ENCODE measurements at regions not wholly inside any gene's neighbourhood (a gene's known extent, or its start where the extent isn't known, plus 50 kb on each side); places are given as distances from the start of the nearest gene placed in this dataset.
A peak's percentile ranks its signal among the peaks of the same experiment; 100 is the strongest.
"Not testable (repeated sequence)": the region's sequence is repeated elsewhere in the genome, so short reads cannot be mapped to it uniquely, and the experiment has no call there.

- no peak for DNase-seq (ENCODE audit: low spot score)
These were observed 207.3 kb upstream of the MAGEB2 start for GRCh38 chrX:30008031-30008430.

DNA sequence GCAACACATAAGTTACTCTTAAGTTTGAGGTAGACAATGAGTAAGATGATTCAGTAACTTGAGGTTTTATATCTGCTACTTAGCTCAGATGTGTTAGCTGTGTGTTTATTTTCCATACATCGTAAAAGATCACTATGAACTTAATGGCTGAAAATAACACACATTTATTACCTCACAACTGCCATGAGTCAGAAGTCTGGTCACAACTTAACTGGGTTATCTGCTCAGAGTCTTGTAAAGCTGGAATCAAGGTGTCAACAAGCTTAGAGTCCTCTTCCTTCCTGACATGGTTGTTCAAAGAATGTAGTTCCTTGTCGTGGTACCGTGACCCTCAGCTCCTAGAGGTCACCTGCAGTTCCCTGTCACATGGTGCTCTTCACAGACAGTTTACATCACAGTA is 204.9 kb upstream of the MAGEB2 start:
- no peak for DNase-seq (ENCODE audit: low spot score)

DNA sequence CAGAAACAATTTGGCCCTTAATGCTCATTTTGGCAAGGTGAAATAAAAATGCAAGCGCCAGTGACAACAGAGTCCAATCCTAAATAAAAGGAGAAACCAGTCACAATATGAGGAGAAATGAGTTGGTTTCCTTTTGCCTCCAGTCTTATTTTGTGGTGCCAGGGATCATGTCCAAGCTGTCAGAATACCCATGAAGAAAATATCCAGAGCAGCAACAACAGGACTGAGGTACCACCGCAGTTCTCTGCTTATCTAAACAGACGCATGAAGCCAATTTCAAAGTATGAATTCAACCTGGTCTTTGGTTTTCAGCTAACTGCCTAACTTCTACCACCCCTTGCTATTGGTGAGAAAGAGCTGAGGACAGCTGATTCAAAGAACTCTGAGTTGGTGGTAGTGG is 199.9 kb upstream of the MAGEB2 start:
- DNase-seq (ENCODE audit: low spot score) = no peak

DNA sequence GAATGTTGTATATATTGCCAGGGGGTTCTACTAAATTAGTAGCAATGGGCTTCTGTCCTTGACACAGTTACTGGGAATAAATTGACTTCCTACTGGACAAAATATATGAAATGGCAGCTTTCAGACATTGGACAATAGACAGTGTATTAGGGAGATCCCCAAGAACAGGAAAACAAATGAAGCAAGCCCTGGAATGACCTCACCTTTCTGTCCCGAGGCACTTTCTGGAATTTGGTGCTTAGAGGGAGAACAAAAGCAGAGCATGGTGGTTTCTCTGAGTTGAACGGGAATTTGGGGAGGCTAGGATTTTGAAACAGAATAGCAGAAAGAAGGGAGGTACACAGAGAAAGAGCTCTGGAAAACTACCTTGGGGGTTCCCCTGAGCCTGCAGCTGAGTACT is 187.7 kb upstream of the MAGEB2 start:
- DNase-seq (ENCODE audit: low spot score) = no peak

- DNase-seq (ENCODE audit: low spot score) = not testable (repeated sequence)
These were observed 179.0 kb upstream of the MAGEB2 start for GRCh38 chrX:30036406-30036805.

GRCh38 chrX:30039768-30040167 is 175.6 kb upstream of the MAGEB2 start:
- DNase-seq (ENCODE audit: low spot score) = no peak

- no peak for DNase-seq (ENCODE audit: low spot score)
These were observed 154.6 kb upstream of the MAGEB2 start for GRCh38 chrX:30060718-30061117.

GRCh38 chrX:30065226-30065625 is 150.1 kb upstream of the MAGEB2 start:
- no peak for DNase-seq (ENCODE audit: low spot score)

GRCh38 chrX:30067677-30068076 is 147.7 kb upstream of the MAGEB2 start:
- DNase-seq (ENCODE audit: low spot score) = no peak

DNA sequence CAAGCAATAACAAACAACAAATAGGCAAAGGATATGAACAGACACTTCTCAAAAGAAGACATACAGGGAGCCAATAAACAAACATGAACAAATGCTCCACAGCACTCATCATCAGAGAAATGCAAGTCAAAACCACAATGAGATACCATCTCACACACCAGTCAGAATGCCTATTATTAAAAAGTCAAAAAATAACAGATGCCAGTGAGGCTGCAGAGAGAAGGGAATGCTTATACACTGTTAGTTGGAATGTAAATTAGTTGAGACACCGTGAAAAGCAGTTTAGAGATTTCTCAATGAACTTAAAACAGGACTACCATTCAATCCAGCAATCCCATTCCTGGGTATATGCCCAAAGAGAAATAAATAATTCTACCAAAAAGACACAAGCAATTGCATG is 129.8 kb upstream of the MAGEB2 start:
- no peak for DNase-seq (ENCODE audit: low spot score)

- no peak for DNase-seq (ENCODE audit: low spot score)
These were observed 103.9 kb upstream of the MAGEB2 start for GRCh38 chrX:30111431-30111830.

DNA sequence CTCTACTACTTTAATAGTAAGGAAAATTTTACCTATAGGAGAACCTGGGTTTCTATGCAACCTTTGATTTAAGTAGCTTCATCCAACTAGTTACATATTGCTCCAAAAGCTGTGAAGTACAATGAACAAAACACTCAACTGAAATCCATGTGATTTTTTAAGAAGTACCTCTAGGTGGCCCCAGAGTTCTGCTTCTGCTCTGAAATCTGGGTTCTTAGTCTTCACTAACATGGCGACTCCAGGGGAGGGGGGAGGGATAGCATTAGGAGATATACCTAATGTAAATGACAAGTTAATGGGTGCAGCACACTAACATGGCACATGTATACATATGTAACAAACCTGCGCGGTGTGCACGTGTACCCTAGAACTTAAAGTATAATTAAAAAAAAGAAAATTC is 73.4 kb upstream of the MAGEB2 start:
- DNase-seq (ENCODE audit: low spot score) = peak; percentile 3

DNA sequence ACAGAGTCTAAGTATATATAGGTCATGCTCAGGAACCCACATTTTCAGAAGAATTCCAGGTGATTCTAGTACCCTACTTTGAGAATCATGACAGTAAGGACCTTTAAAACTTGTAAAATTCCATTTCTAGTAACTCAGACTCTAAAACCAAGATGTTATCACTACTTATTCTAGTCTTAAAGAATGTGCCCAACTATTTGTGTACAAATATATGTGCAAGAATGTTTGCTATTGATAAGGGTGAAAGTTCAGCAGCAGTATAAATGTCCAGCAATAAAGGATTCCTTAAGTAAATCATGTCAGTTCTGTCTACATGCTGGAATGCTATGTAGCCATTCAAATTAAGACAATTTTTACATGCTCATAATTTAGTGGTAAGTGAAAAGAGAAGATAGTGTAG is 71.1 kb upstream of the MAGEB2 start:
- no peak for DNase-seq (ENCODE audit: low spot score)

DNA sequence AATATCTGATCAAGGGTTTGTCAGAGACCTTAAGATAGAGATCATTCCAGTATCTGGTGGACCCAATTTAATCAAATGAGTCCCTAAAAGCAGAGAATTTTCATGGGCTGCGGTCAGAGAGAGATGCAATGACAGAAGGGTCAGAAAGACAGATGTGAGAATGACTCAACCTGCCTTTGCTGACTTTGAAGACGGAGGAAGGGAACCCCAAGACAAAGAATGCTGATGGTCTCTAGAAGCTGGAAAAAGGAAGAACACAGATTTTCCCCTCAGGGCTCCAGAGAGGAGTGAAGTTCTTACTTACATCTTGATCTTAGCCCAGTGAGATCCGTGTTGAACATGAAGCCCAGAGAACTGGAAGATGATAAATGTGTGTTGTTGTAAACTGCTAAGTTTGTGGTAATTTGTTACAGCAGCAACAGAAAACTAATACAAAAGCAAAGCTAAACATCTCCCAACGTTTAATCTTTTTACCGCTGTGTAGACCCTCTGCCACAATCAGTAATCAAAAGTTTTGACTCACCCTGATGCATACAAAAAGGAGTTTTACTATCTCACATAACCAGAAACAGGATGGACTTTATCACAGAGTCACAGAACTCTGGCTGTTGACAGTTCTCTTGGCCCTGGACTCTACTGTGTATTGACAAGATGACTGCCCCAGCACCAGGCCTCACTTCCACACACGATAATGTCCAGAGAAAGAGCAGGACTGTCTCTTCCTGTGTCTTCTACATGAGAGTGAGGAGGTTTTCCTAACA is 70.2 kb upstream of the MAGEB2 start:
- no peak for DNase-seq (ENCODE audit: low spot score)

DNA sequence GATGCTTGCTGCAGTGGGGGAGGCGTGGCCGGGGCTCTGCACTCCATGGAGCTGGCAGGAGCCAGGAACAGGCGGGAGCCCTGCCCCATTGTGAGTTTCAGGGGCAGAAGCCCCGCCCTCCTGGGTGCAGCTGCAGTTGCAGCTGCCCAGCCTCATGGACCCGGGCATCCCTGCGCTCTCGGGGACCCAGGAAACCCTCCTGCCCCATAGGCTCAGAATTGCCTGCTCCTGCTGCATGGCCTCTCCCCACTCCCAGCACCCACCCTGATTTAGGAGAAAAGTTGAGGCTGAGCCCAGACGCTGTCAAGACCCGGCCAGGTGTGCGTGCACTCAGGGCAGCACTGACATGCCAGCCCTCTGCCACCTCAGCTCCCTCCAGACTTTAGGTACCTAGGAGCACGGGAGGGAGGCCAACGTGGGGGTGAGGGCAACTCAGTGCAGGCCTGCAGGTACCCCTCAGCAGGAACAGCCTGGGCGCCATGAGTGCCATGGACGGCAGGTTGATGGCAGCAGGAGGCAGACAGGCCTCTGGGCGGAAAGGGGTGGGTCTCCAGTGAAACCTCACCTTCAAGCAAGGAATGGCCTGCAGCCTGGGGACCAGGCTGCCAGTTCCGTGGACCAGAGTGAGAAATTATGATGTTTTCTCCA is 67.2 kb upstream of the MAGEB2 start:
- DNase-seq (ENCODE audit: low spot score) = no peak

- DNase-seq (ENCODE audit: low spot score) = not testable (repeated sequence)
These were observed 66.2 kb upstream of the MAGEB2 start for GRCh38 chrX:30149206-30149605.

GRCh38 chrX:30150196-30150895 is 65.0 kb upstream of the MAGEB2 start:
- no peak for DNase-seq (ENCODE audit: low spot score)

GRCh38 chrX:30151964-30152363 is 63.4 kb upstream of the MAGEB2 start:
- DNase-seq (ENCODE audit: low spot score) = no peak

GRCh38 chrX:30153175-30153880 is 62.0 kb upstream of the MAGEB2 start:
- no peak for DNase-seq (ENCODE audit: low spot score)

GRCh38 chrX:30153881-30154260 is 61.5 kb upstream of the MAGEB2 start:
- DNase-seq (ENCODE audit: low spot score) = no peak

- DNase-seq (ENCODE audit: low spot score) = no peak
These were observed 59.4 kb upstream of the MAGEB2 start for GRCh38 chrX:30156009-30156408.

DNA sequence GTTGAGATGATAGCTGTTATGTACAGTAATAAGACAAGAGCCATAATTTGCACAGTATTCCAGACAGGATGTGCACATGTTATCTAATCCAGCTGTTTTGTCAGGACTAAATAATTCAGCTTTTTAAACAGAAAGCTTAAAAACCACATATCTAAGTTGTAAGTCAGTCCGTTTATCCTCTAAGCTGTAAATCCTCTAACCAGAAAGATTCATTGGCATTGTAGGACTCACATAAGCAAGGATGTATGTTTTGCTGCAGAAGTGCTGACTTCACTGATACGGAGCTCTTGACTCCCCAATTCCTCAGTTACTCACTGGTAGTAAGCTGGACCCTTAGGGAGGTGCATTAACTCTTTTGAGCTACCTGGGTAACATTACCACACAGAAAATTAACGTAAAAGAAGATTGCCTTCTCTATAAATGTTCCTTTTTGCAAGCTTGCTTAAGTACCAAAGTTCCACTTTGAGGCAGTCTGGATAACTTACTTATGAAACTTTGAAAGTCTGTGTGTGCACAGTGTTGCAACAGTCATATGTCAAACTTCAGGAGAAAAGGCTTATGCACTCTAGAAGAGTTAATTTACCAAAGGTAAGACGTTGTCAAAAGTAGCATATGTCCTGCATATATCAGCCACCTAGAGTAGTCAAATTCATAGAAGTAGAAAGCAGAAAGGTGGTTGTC is 58.3 kb upstream of the MAGEB2 start:
- DNase-seq (ENCODE audit: low spot score) = no peak
